HG02798 (cell line): ENCODE measurements at regions not wholly inside any gene's neighbourhood (a gene's known extent, or its start where the extent isn't known, plus 50 kb on each side); places are given as distances from the start of the nearest gene placed in this dataset.
"Not testable (repeated sequence)": the region's sequence is repeated elsewhere in the genome, so short reads cannot be mapped to it uniquely, and the experiment has no call there.

Experiments
- ATAC-seq: cut with Tn5 transposase; IDR thresholded peaks from one replicate; pipeline ENCODE4 v1.9.1; 2021; ENCODE audit warnings: mild to moderate bottlenecking; ENCODE audit not compliant: unreplicated experiment, poor library complexity

- ATAC-seq: no peak
Observed at GRCh38 chr3:188008582-188009213, 145.3 kb upstream of the LPP start.

GRCh38 chr3:188010478-188010877 lies 143.5 kb upstream of the LPP start:
- no peak for ATAC-seq

GRCh38 chr3:188019727-188020126 lies 134.2 kb upstream of the LPP start:
- ATAC-seq: no peak

- no peak for ATAC-seq
Observed at GRCh38 chr3:188021041-188021440, 132.9 kb upstream of the LPP start.

GRCh38 chr3:188021502-188022040 lies 132.4 kb upstream of the LPP start:
- no peak for ATAC-seq

- not testable (repeated sequence) for ATAC-seq
Observed at GRCh38 chr3:188022902-188023301, 131.1 kb upstream of the LPP start.

GRCh38 chr3:188025555-188025954 lies 128.4 kb upstream of the LPP start:
- ATAC-seq: no peak

- no peak for ATAC-seq
Observed at GRCh38 chr3:188026191-188026968, 127.6 kb upstream of the LPP start.

GRCh38 chr3:188031121-188031520 lies 122.8 kb upstream of the LPP start:
- no peak for ATAC-seq

- no peak for ATAC-seq
Observed at GRCh38 chr3:188034989-188035388, 119.0 kb upstream of the LPP start.

- ATAC-seq: no peak
Observed at GRCh38 chr3:188036375-188037194, 117.4 kb upstream of the LPP start.

- no peak for ATAC-seq
Observed at GRCh38 chr3:188037195-188037718, 116.7 kb upstream of the LPP start.

- ATAC-seq: no peak
Observed at GRCh38 chr3:188037965-188038581, 115.9 kb upstream of the LPP start.

- ATAC-seq: no peak
Observed at GRCh38 chr3:188041193-188041592, 112.8 kb upstream of the LPP start.

GRCh38 chr3:188041895-188042294 lies 112.1 kb upstream of the LPP start:
- no peak for ATAC-seq

GRCh38 chr3:188042466-188042865 lies 111.5 kb upstream of the LPP start:
- no peak for ATAC-seq

GRCh38 chr3:188043891-188044290 lies 110.1 kb upstream of the LPP start:
- ATAC-seq: no peak

GRCh38 chr3:188046561-188047211 lies 107.3 kb upstream of the LPP start:
- no peak for ATAC-seq

- no peak for ATAC-seq
Observed at GRCh38 chr3:188047536-188047935, 106.4 kb upstream of the LPP start.
